ENCODE measurements at regions not wholly inside any gene's neighbourhood (a gene's known extent, or its start where the extent isn't known, plus 50 kb on each side); places are given as distances from the start of the nearest gene placed in this dataset.

- ATAC-seq (no peak), DNase-seq (ENCODE audit: low read depth in 1 of 2, low spot score in 1 of 2) (no peak), FAIRE-seq (no peak)
- WGBS (ENCODE audit: missing lambda C conversion rate), result 26% methylated on average over 4 of the region's 4 CpGs
- Histone ChIP-seq H3K4me2 (no peak overlapping the region), H3K27ac (no peak overlapping the region), H3K4me1 (no peaks in the 10 kb centered on the region), H3K4me3 (no peak overlapping the region), H3K9me3 (no peaks in the 10 kb centered on the region)
- TF ChIP-seq MYC (IDR thresholded peaks at IDR 0.05; ENCODE audit: borderline replicate concordance, low read length) (no peak), KDM5A (IDR thresholded peaks at IDR 0.05) (no peak), ESRRA (IDR thresholded peaks at IDR 0.05; ENCODE audit: borderline replicate concordance, low read length) (no peak)
- ChIA-PET CTCF (interaction anchor here (0.6 kb wide), 1 partner anchor 22 kb away, joined by 3 read pairs; no protein-coding TSS in a partner anchor), POLR2A (no interaction called here)
Observed at GRCh38 chr6:156337801-156338200, 439.4 kb upstream of the ARID1B start.

GRCh38 chr6:156336733-156337132 is 440.4 kb upstream of the ARID1B start:
- FAIRE-seq, result no peak
- ChIA-PET CTCF (interaction anchor here (0.6 kb wide), 1 partner anchor 57 kb away, joined by 3 read pairs; no protein-coding TSS in a partner anchor), POLR2A (no interaction called here)
- no peak for DNase-seq (ENCODE audit: low read depth in 1 of 2, low spot score in 1 of 2)
- Histone ChIP-seq H3K9me3 (0 out of 3 replicates have a peak, but pooled peaks cover 4% of the 10 kb centered on the region), H3K4me3 (no peak overlapping the region), H3K27ac (no peak overlapping the region), H3K4me2 (no peak overlapping the region), H3K4me1 (no peaks in the 10 kb centered on the region)
- no peak for TF ChIP-seq CBX2 (IDR thresholded peaks at IDR 0.05; ENCODE audit: borderline replicate concordance, low read depth)
- TF ChIP-seq HOXB13 (CRISPR knock-in tag; IDR thresholded peaks at IDR 0.05; ENCODE audit: low read depth), result no peak
- no peak for TF ChIP-seq KDM5A (IDR thresholded peaks at IDR 0.05)
- TF ChIP-seq REST (IDR thresholded peaks at IDR 0.05), result no peak
- TF ChIP-seq ZSCAN20 (CRISPR knock-in tag; IDR thresholded peaks at IDR 0.05), result no peak
- no peak for TF ChIP-seq EHMT2 (IDR thresholded peaks at IDR 0.05; ENCODE audit: low read depth)
- no peak for TF ChIP-seq PHF8 (IDR thresholded peaks at IDR 0.05; ENCODE audit: borderline replicate concordance, low read depth)
- TF ChIP-seq CTCF (IDR thresholded peaks at IDR 0.05), result no peak
- no peak for TF ChIP-seq HOXB5 (CRISPR knock-in tag; IDR thresholded peaks at IDR 0.05)
- TF ChIP-seq RFX5 (IDR thresholded peaks at IDR 0.05), result no peak
- no peak for TF ChIP-seq JUNB (IDR thresholded peaks at IDR 0.05)
- no peak for TF ChIP-seq E2F6 (IDR thresholded peaks at IDR 0.05; ENCODE audit: borderline replicate concordance, low read depth)
- TF ChIP-seq NR3C1 (IDR thresholded peaks at IDR 0.05), result no peak
- TF ChIP-seq EP300 (IDR thresholded peaks at IDR 0.05), result no peak
- TF ChIP-seq CHD2 (IDR thresholded peaks at IDR 0.05; ENCODE audit: low read length, partially characterized antibody), result no peak
- no peak for TF ChIP-seq POLR2AphosphoS2 (conservative IDR thresholded peaks at IDR 0.05; ENCODE audit: low read length)
- TF ChIP-seq KDM1A (IDR thresholded peaks at IDR 0.05; ENCODE audit: low read depth), result no peak
- TF ChIP-seq HMGXB4 (CRISPR knock-in tag; IDR thresholded peaks at IDR 0.05; ENCODE audit: borderline replicate concordance), result no peak
- no peak for TF ChIP-seq NFE2L2 (conservative IDR thresholded peaks at IDR 0.05; ENCODE audit: low read length)
- no peak for TF ChIP-seq SREBF2 (IDR thresholded peaks at IDR 0.05)
- ATAC-seq, result no peak
- WGBS (ENCODE audit: missing lambda C conversion rate), result 48% methylated on average over 3 of the region's 3 CpGs

All from A549 (cell line).